Lower leg skin (tissue), 3 donors: ENCODE measurements at regions not wholly inside any gene's neighbourhood (a gene's known extent, or its start where the extent isn't known, plus 50 kb on each side); places are given as distances from the start of the nearest gene placed in this dataset.

Source experiments
- POLR2A ChIP-seq, 2 donors: fragments of 450-650 bp; IDR thresholded peaks; one replicate each; pipeline ENCODE4 v1.6.1; 2016 to 2017; ENCODE audit warnings: antibody characterized with exemption in 2 of 2, mild to moderate bottlenecking in 1 of 2, moderate library complexity in 1 of 2
- TF ChIP-seq, protein P1 (sequence below), 3 donors: fragments of 450-650 bp; IDR thresholded peaks; one replicate each; pipeline ENCODE4 v1.5.1; 2016; ENCODE audit warnings: antibody characterized with exemption in 3 of 3, mild to moderate bottlenecking in 3 of 3, moderate library complexity in 2 of 3

DNA sequence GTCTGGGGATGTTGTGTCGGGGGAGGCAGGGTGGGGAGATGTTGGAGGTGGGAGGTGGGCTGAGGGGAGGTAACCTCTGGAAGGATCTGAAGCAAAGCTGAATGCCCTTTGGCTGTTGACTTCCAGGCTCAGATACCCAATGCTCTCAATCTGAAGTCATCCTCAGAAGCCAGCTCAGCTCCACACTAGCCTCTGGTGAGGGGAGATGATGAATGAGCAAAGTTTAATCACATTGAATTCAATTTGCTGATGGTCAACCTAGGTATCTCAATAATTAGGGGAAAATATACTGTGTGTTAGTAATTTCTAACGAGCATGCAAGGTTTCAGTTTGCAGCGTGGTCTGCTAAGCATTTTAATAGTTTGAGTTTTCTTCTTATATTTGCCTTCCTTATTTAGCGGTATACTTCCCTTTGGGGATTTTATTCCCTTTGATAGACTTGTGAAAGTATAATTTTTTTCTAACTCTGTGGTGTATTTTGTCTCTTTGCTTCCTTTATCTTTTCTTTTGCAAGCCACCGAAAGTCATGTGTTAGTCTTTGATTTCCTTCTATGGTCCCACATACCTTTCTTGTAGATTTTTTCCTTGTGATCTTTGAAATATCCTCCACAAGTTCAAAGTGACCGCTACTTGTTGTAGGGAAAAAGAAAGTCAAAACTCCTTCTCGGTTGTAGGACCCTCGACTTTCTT lies 146.3 kb upstream of the LEF1 start:
- TF ChIP-seq, protein P1, sequence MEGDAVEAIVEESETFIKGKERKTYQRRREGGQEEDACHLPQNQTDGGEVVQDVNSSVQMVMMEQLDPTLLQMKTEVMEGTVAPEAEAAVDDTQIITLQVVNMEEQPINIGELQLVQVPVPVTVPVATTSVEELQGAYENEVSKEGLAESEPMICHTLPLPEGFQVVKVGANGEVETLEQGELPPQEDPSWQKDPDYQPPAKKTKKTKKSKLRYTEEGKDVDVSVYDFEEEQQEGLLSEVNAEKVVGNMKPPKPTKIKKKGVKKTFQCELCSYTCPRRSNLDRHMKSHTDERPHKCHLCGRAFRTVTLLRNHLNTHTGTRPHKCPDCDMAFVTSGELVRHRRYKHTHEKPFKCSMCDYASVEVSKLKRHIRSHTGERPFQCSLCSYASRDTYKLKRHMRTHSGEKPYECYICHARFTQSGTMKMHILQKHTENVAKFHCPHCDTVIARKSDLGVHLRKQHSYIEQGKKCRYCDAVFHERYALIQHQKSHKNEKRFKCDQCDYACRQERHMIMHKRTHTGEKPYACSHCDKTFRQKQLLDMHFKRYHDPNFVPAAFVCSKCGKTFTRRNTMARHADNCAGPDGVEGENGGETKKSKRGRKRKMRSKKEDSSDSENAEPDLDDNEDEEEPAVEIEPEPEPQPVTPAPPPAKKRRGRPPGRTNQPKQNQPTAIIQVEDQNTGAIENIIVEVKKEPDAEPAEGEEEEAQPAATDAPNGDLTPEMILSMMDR (IDR thresholded peaks at IDR 0.05), result no peak
- no peak for TF ChIP-seq POLR2A (IDR thresholded peaks at IDR 0.05)
